LNCAP (cell line): ENCODE measurements at regions not wholly inside any gene's neighbourhood (a gene's known extent, or its start where the extent isn't known, plus 50 kb on each side); places are given as distances from the start of the nearest gene placed in this dataset.

Experiments
- TF ChIP-seq, protein P1 (sequence below): fragments of 450-650 bp; IDR thresholded peaks from 2 replicates; pipeline ENCODE4 v1.5.1; 2017; ENCODE audit warnings: mild to moderate bottlenecking

DNA sequence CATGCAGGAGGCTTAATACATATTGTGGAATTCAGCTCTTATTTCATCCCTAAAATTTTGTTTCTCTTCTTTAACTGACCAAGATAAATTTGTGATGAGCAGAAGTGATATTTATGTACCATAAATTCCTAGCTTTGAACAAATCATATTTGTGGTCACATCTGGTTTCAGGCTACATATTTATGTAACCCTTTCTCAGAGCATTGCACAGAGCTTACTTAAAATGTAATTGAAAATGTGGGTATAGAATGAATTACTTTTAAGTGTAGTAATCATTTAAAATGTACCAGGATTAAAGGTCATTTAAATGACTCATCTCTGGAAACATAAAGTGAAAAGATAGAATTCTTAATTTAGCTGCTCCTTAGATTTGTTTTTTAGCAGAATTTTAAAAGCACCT is 129.9 kb upstream of the FRMD6 start:
- TF ChIP-seq, protein P1, sequence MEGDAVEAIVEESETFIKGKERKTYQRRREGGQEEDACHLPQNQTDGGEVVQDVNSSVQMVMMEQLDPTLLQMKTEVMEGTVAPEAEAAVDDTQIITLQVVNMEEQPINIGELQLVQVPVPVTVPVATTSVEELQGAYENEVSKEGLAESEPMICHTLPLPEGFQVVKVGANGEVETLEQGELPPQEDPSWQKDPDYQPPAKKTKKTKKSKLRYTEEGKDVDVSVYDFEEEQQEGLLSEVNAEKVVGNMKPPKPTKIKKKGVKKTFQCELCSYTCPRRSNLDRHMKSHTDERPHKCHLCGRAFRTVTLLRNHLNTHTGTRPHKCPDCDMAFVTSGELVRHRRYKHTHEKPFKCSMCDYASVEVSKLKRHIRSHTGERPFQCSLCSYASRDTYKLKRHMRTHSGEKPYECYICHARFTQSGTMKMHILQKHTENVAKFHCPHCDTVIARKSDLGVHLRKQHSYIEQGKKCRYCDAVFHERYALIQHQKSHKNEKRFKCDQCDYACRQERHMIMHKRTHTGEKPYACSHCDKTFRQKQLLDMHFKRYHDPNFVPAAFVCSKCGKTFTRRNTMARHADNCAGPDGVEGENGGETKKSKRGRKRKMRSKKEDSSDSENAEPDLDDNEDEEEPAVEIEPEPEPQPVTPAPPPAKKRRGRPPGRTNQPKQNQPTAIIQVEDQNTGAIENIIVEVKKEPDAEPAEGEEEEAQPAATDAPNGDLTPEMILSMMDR = no peak

DNA sequence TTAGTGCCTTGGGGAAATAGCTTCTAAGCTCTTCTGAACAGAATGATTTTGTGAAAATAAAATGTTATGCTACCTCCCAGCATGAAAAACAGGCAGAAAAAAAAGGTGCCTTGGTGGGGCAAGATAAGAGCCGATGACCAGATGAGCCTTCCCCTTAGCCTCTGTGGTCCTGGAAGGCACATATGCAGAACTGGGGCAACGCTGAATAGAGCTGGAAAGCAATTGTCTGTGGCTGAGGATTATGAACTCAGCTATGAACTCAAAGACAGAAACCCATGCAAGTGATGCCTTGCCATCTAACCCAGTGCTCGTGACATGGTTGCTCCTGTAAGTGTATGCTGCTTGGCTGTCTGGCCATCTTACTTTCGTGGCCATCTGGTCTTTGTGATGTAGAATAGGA is 128.5 kb upstream of the FRMD6 start:
- TF ChIP-seq, protein P1 = no peak

DNA sequence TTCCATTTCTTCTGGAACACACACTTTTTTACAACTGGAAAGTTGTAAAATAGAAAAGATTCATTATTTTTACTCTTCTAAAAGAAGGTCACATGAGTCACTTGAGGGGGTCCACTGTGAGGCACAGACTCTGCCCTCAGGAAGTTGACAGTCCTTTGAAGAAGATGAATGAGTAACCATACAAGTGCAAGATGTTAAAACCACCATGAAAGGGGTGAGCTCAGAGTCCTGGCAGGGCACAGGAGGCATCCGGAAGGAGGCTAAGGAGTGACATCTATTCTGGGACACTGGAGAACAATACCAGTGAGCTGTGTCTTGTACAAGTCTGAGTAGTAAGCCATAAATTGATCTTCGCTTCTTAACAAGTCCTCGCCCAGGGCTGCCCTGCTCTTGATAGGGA is 126.0 kb upstream of the FRMD6 start:
- TF ChIP-seq, protein P1 = no peak

DNA sequence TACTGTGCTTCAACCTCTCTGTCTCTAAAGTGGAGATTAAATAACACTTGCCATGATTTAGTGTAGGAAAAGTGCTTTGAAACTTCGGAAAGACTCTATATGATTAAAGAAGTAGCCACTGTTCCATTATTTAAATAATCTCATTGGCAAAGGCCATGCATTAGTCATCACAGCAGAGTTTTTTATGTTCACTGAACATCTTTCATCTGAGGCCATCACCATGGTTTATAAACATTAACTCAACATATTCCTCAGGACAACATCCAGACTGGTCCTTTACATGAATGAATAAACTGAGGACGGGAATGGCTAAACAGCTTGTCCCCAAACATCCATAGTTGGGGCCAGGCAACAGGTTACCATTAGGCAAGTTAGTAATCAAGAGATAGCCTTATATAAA is 124.6 kb upstream of the FRMD6 start:
- TF ChIP-seq, protein P1 = no peak

DNA sequence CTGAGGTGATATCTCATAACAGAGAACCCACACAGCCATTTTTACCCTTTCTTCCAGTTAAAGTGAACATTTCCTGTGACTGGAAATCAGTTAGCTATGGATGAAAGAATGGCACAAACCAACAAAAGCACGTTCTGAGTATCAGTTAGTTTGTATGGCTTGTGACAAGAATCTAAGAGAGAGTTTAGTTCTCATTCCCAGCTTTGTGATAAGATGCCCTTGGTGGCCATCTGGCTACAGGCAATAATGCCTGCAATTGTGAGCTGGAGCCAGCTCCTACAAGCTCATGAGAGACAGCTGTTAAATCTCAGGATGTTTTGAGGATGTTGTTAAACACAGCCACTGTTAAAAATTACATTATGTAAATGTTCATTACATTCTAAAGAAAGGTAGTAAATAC is 122.0 kb upstream of the FRMD6 start:
- TF ChIP-seq, protein P1 = no peak

DNA sequence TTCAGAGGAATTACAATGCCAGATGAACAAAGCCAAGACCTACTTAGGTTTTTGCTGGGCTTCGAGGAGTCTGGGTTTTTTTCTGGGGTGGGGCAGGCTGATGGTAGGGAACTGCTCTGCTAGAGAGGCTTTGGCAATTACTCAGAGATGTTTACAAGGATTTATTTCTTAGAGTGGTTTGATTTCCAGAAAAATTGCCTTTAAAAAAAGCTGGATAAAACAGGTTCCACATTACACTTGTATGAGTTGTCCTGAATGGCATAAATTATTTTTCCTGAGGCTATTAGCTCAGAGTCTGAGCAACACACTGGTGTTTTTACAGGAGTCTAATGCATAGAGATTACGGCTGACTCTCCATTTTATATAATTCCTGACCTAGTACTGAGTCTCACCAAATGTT is 118.5 kb upstream of the FRMD6 start:
- TF ChIP-seq, protein P1 = no peak

DNA sequence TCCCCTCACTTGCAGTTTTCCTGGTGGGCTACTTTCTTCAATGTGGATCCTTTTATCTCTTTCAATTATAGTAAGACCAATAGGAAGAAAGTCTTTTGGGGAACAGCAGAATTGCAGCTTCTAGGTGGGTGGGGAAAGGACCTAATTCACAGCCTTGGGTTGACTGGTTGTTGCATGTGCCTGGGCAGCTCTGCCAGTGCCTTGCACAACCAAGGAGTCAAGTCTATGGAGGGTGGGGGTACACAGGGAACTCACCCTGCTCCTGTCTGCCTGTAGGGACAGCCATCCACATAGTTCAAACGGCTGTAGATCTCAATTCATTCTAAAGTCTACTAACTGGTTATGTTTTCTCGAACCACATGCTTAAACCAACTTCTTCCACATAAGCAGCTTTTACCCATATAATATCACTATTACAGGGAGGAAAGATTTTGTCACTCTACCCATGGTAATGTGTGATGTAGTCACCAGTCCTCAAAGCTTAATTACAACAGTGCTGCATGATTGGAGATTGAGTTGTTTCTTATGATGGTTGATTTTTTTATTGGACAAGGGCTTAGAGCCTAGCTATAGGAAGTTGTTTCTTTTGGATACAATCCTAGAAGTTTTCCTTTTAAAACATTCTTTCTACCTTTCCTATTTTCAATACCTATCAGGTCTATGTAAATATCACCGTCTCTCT is 117.7 kb upstream of the FRMD6 start:
- TF ChIP-seq, protein P1 = no peak

DNA sequence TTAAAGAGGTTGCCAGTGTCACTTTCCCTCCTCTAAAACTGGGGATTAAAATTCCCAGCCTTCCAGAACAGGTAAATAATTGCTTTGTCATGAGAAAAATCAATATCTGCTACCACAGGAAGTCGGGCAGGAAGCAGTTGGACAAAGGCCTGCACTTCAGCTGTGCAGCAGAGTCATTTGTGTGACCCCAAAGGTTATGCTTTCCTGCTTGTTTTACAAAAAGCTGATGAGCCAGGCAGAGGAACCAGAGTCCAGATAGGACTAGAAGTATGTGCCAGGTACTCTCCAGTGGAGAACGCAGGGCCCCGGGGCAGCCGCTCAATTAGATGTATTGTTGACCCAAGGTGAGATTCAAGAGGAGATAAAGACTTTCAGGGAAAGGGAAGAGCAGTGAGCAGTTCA is 117.1 kb upstream of the FRMD6 start:
- TF ChIP-seq, protein P1 = no peak
